Jurkat, Clone E6-1 (cell line): ENCODE measurements at regions not wholly inside any gene's neighbourhood (a gene's known extent, or its start where the extent isn't known, plus 50 kb on each side); places are given as distances from the start of the nearest gene placed in this dataset.
"Not testable (repeated sequence)": the region's sequence is repeated elsewhere in the genome, so short reads cannot be mapped to it uniquely, and the experiment has no call there.

ENCODE experiments used
- DNase-seq: peaks from one replicate; pipeline ENCODE4 v3.0.0-alpha.2; 2011; ENCODE audit warnings: low read depth, low spot score
- H3K4me3 ChIP-seq: 2 replicates; pipeline ENCODE4 v1.5.1; 2011; ENCODE audit warnings: mild to moderate bottlenecking, low read length, control low read depth, moderate library complexity

DNA sequence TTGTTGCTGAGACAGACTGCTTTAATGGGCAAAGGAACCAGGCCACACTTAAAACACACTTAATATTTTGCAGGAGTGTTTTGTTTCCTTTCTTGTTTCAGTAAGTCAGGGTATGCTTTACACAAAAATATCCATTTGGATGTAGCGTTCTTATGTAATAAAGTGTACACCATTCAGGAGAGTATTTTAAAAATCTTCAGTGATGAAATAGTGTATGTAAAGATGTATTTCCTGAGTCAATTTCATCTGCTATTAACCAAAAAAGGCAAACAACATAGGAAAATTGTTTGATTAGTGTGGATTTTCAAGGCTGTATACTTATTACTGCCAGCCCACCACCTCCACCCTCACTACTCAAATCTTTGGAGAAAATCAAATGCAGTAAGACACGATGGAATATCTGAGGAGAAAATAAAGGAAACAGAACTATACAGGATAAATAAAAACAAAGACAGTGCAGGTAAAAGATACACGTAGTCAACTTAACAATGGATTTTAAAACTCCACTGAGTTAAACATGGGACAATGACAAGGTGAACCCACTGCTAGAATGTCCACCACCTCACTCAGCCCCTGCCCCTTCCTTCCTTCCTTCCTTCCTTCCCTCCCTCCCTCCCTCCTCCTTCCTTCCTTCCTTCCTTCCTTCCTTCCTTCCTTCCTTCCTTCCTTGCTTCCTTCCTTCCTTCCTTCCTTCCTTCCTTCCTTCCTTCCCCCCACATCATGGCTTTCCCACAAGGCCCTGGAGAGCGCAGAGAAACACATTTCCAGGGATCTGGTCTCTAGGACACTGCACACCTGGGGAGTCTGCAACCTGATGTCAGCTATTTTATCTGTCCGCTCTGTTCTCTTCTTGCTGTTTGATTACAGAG is 360.3 kb downstream of the IRS2 start:
- no peak overlapping the region for H3K4me3 ChIP-seq
- DNase-seq: no peak

DNA sequence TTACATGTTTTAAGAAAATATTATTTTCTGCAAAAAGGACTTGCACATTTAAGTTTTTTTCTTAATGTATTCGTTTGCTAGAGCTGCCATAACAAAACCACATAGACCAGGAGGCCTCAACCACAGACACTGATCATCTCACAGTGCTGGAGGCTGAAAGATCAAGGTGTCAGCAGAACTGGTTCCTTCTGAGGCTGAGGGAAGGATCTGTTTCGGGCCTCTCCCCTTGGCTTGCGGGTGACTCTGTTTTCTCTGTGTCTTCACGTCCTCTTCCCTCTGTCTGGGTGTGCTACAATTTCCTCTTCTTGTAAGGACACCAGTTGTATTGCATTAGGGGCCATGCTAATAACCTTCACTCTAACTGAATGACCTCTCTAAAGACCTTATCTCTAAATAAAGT is 364.2 kb downstream of the IRS2 start:
- no peak overlapping the region for H3K4me3 ChIP-seq
- peak; percentile 9 for DNase-seq

- no peak for DNase-seq
- H3K4me3 ChIP-seq: no peak overlapping the region
Observed at GRCh38 chr13:109419896-109420295, 366.5 kb downstream of the IRS2 start.

- no peak for DNase-seq
- H3K4me3 ChIP-seq: no peak overlapping the region
Observed at GRCh38 chr13:109418111-109418510, 368.3 kb downstream of the IRS2 start.

DNA sequence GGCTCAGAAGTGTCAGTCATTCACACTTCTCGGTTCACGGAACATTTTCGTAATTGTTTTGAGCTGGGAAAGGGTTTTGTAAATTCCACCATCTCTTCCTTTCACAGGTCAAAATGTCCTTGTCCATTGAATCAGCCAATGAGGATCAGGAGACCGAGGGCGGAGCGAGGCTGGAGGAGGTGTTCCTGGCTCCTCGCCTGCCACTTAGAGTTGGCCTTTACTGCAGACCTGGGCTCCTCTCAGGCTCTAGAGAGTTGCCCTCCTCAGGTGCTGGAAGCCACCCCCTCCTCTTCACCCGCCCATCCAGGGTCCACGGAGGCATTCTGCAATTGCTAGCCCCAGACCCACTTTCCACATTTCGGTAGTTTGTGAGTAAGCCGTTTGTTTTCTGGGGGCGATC is 370.4 kb downstream of the IRS2 start:
- no peak for DNase-seq
- H3K4me3 ChIP-seq: no peak overlapping the region

DNA sequence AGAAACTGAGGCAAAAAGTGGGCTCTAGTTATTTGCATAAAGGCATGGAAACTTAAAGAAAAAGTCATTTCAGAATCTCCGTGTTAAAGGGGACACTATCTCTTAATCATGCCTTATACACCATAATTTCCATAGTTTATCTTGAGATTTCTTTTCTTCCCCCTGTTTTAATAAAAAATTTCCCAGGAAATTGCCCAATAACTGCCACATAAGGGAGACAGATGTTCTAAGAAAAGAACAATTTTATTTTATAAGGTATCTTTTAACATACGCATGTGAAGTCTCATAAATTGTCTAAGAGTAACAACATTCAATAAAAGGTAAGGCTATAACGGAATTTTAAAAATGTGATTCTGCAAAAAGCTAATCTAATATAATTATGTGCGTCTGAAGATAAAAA is 371.3 kb downstream of the IRS2 start:
- H3K4me3 ChIP-seq: no peak overlapping the region
- DNase-seq: no peak

DNA sequence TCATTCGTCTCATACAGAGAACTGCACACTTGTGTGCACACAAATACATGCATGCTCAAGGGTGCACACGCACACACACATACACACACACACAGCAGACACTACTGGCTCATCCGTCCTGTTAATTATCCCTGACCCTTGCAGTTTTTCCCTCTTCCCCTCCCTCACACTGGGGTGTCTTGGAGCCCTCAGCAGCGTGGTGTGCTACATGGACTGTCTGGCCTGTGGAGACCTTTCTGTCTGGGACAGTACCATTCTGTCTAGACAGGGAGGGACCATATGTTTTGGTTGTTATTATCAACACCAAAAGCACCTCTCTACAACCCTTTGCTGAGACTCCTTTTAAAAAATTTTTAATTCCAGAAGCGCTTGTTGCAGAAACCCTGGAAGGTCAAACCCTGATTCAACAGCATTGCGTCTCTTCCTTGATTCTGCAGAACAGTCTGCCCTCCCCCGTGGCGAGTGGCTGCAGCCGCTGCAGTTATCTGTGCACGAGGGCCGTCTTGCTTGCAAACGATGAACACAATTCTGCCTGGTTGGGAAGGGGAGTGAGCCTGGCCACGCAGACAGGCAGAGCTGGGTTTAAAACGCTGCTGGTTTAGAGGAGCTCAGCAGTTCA is 374.0 kb downstream of the IRS2 start:
- H3K4me3 ChIP-seq: no peak overlapping the region
- no peak for DNase-seq

- DNase-seq: no peak
- H3K4me3 ChIP-seq: no peak overlapping the region
Observed at GRCh38 chr13:109410868-109411267, 375.5 kb downstream of the IRS2 start.

DNA sequence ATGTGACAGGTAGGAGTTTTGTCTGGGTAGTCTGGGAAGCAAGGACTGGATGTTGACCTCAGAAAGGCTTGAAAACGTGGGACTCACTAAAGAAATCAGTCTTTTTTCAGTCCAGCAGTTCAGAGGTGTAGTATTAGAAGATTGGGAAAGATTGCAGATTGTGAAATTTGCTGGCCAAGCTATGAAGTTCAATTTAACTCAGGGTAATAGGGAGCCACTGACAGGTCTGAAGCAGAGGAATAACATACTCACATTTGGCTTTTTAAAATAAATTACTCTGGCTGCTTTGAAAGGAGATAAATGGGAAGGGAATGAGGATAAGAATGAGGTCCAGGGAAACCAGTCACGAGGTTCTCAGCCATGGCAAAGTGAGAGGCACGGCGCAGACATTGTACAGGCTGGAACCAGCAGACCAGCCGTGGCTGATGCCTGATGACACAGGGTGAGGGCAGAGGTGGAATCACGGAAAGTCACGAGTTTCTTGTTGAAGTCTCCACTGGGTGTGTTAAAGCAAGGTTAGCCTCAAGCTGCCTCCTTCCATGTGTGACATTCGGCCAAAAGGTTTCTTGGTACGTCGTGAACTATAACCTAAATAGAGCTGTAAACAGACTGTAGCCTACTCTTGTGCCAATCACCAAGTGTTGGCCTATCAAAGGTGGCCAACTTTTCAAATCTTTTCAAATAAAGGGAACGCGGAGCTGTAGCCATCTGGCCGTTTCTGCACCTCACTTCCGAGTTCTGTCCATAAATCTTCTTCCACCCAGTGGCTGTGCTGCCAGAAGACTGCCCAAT is 377.6 kb downstream of the IRS2 start:
- DNase-seq: no peak
- H3K4me3 ChIP-seq: no peak overlapping the region

DNA sequence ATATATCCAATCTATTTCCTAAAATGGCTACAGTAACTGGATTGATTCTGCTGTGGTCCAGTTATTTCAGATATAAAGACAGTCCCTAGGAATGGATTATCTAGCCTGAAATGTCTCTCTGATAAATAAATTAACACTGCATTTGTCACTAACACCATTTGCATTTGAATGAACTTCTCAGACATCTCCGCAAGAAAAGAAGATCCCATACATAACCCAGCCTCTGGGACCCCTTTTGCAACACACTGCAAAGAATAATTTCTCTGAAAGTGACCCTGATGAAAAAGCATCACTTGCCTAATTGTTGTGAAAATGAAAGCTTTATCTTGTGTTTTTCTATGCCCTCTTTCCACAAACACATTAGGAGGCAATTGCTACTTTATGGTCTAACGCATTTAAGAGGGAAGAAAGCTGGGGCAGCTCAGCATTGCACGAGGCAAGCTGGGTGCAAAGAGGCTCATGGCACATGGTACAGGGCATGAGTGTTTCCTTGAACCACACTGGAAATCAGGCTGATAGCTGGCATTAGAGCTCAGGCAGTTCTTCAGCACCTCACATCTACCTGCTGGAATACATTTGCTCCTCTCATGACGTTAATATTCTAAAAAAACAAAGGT is 379.9 kb downstream of the IRS2 start:
- DNase-seq: no peak
- no peak overlapping the region for H3K4me3 ChIP-seq

DNA sequence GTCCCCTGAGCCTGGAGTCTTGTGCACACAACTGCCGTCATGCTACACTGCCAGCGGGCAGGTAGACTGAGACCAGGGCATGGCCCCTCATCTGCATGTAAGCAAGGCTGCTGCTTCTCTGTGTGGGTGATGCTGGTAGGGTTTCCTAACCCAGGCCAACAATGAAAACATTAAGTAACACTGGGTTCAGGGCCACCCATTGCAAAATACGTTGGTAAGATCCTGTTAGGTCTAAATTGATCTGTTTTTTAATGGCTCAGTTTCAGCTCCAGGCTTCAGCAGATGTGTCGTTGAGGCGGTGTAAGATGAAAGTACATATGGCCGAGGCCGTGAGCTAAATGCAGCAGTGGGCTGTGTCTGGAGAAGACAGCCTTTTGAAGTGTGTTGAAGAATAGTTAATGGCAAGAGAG is 383.4 kb downstream of the IRS2 start:
- no peak for DNase-seq
- H3K4me3 ChIP-seq: no peak overlapping the region

GRCh38 chr13:109401891-109402290 is 384.5 kb downstream of the IRS2 start:
- no peak for DNase-seq
- H3K4me3 ChIP-seq: no peak overlapping the region

DNA sequence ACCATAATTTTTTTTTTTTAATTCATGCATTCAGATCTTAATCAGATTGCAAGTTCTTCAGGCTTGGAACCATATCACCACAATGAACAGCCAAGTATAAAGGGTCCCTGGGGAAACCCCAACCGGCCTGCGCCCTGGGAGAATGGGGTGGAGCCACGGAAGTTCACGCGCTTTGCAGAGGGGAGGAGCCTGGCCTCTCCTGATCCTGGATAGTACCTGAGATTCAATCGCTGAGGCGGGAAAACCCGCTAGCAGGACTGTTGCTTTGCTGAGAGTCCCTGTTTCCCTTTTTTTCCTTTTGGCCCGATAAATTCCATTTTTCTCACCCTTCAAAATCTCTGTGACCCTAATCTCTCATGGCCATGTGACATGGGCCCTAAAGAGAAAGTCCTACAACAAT is 385.1 kb downstream of the IRS2 start:
- no peak for DNase-seq
- no peak overlapping the region for H3K4me3 ChIP-seq

DNA sequence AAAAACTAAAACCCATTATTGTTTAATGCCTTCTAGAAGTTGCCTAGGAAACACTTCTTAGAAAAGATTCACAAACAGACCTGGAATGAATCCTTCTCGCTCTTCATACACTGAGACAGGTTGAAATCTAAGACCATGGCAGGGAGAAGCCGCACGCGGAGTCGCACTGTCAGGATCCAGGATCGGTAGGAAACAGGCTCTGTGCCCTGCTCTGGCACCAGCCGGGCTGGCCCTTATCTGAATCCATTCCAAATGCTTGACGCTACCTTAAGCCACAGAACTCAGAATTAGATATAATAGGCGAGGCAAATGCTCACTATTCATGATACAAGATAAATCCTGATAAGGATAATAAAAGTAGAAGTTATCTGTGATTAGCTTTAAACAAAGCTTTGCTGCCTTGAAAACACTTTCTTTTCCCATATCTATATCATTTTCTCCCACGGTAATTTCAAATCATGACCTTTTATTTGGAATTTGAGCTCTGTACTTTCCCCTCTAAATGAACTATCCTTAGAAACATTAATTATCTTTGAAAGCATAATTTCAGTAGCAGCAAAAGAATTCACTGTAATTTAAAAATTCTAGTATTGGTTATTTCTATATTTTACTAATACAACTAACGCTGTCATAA is 385.6 kb downstream of the IRS2 start:
- H3K4me3 ChIP-seq: no peak overlapping the region
- no peak for DNase-seq

DNA sequence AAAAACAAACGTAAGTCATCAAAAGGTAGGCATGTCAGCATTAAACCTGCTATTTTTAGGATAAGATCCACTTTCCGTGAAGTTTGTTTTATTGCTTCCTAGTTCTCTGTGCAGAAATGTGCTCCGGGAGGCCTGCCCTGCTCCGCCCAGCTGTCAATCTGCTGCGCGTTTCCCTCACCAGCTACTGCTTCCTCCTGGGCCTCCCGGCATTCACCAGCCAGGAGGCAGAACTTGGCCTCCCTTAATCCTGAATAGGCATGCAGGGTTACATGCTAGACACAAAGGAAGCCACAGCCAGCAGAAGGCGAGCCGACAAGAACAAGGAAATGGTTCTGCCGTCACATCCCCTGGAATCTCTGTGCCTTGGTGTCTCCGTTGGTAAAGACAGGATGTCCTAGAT is 386.2 kb downstream of the IRS2 start:
- no peak overlapping the region for H3K4me3 ChIP-seq
- no peak for DNase-seq

- not testable (repeated sequence) for H3K4me3 ChIP-seq, DNase-seq
Observed at GRCh38 chr13:109398071-109398470, 388.3 kb downstream of the IRS2 start.

DNA sequence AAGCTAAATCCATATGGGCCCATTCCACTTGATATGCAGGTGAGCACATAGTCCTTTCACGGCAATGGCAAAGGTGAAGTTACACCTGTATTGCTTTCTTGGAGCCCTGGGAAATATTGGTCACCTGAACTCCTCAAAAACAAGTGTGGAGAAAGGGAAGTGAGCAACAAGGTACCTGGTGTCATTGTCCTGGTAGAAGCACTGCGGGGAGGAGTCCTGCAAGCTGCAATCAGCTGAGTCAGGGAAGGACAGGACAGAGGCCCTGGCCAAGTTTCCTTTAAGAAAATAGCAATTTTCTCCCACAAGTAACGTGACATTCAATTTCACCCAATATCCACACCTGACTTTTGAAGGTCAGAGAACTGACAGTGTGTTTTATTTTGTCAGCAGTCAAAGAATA is 389.1 kb downstream of the IRS2 start:
- H3K4me3 ChIP-seq: no peak overlapping the region

GRCh38 chr13:109396266-109396665 is 390.1 kb downstream of the IRS2 start:
- H3K4me3 ChIP-seq: no peak overlapping the region
- no peak for DNase-seq

More for the DNA sequence above, 389.1 kb downstream of the IRS2 start:
- no peak for DNase-seq

DNA sequence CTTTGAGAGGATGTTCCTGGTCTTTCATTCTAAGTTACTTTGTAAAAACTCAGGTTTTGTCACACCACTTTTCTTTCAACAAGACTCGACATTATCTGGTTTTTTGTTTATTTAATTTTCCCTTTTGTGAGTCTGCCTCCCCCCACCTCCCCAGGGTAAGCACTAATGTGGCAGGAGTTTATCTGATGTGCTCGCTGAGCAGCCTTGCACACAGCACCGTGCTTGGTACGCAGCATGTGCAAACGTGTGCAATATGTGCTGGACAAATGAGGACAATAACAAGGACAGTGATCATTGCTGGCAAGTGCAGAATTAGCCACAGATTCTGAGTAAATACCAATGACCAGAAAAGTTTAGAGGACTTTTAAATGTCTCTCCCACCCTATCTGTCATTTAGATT is 391.4 kb downstream of the IRS2 start:
- no peak for DNase-seq
- H3K4me3 ChIP-seq: no peak overlapping the region
